PC-9 (cell line): ENCODE measurements at regions not wholly inside any gene's neighbourhood (a gene's known extent, or its start where the extent isn't known, plus 50 kb on each side); places are given as distances from the start of the nearest gene placed in this dataset.

Source experiments
- BruUV-seq: library from RNA; stranded (reverse); fragments of 400-500 nt; replicated peaks from 2 replicates; lab custom pipeline; 2021; lab: Mats Ljungman, UMichigan
- CTCF ChIA-PET: fragments of 300-600 bp; sonication (Branson Sonifier 250); formaldehyde crosslinking; loops from one replicate; lab custom pipeline; 2022; ENCODE audit warnings: antibody characterized with exemption; lab: Charles Lee
- POLR2A ChIA-PET: fragments of 300-600 bp; sonication (Branson Sonifier 250); formaldehyde crosslinking; loops from one replicate; lab custom pipeline; 2022; ENCODE audit warnings: antibody characterized with exemption; ENCODE audit not compliant: unreplicated experiment; lab: Charles Lee
- DNase-seq, 2 experiments: peaks; one replicate each; pipeline versions ENCODE4 v3.0.0 to v3.0.0-alpha.2; 2015 to 2022; ENCODE audit warnings: mixed read lengths in 1 of 2
- H2AFZ ChIP-seq: fragments of 200-600 bp; sonication (generic); 2 replicates; pipeline ENCODE4 v1.8.1; 2017; ENCODE audit warnings: antibody characterized with exemption
- H3F3A ChIP-seq: fragments of 200-600 bp; sonication (generic); 2 replicates; pipeline ENCODE4 v1.8.1; 2017; ENCODE audit warnings: antibody characterized with exemption, mild to moderate bottlenecking, low read depth; ENCODE audit not compliant: insufficient read depth
- H3K27ac ChIP-seq: fragments of 200-600 bp; sonication (generic); 2 replicates; pipeline ENCODE4 v1.6.1; 2016; ENCODE audit warnings: mixed run types
- H3K27me3 ChIP-seq: fragments of 200-600 bp; sonication (generic); 2 replicates; pipeline ENCODE4 v1.6.1; 2016; ENCODE audit warnings: low read depth, mixed run types; ENCODE audit not compliant: insufficient read depth
- H3K36me3 ChIP-seq: fragments of 200-600 bp; sonication (generic); 2 replicates; pipeline ENCODE4 v1.6.1; 2016; ENCODE audit warnings: low read depth, mixed run types
- H3K4me1 ChIP-seq: fragments of 200-600 bp; sonication (generic); replicated peaks from 2 replicates; pipeline ENCODE4 v1.6.1; 2016; ENCODE audit warnings: mixed run types; ENCODE audit not compliant: insufficient read depth
- H3K4me2 ChIP-seq: fragments of 200-600 bp; sonication (generic); 2 replicates; pipeline ENCODE4 v1.6.1; 2017; ENCODE audit warnings: mixed run types
- H3K4me3 ChIP-seq: fragments of 200-600 bp; sonication (generic); 2 replicates; pipeline ENCODE4 v1.6.1; 2016; ENCODE audit warnings: mixed run types
- H3K79me2 ChIP-seq: fragments of 200-600 bp; sonication (generic); 2 replicates; pipeline ENCODE4 v1.6.1; 2017; ENCODE audit warnings: low read depth, mixed run types
- H3K9me2 ChIP-seq: fragments of 200-600 bp; sonication (generic); 2 replicates; pipeline ENCODE4 v1.8.1; 2017; ENCODE audit warnings: mild to moderate bottlenecking; ENCODE audit not compliant: insufficient read depth
- H3K9me3 ChIP-seq: fragments of 200-600 bp; sonication (generic); 2 replicates; pipeline ENCODE4 v1.8.1; 2016; ENCODE audit warnings: low read depth; ENCODE audit not compliant: insufficient read depth
- H4K20me1 ChIP-seq: fragments of 200-600 bp; sonication (generic); 2 replicates; pipeline ENCODE4 v1.8.1; 2017; ENCODE audit not compliant: insufficient read depth
- CTCF ChIP-seq: fragments of 200-600 bp; sonication (generic); conservative IDR thresholded peaks from 2 replicates; pipeline ENCODE4 v1.6.1; 2017; ENCODE audit warnings: mixed run types, antibody characterized with exemption, mild to moderate bottlenecking, moderate library complexity
- EZH2 ChIP-seq: fragments of 200-600 bp; sonication (generic); IDR thresholded peaks from 2 replicates; pipeline ENCODE4 v1.8.0; 2017; ENCODE audit warnings: antibody characterized with exemption, low read depth
- intact Hi-C: fragments of 100-400 bp; cut with micrococcal nuclease; formaldehyde crosslinking; loops from one replicate; pipeline ENCODE4 v1.10.0; 2022; ENCODE audit not compliant: unreplicated experiment

GRCh38 chr5:166909040-166909439, 1382.4 kb upstream of the WWC1 start:
- Histone ChIP-seq H3K79me2 (no peaks in the 10 kb centered on the region), H3K9me2 (no peaks in the 10 kb centered on the region), H2AFZ (no peak overlapping the region), H3K4me1 (no peaks in the 10 kb centered on the region), H3K27ac (no peak overlapping the region), H3F3A (no peaks in the 10 kb centered on the region), H3K4me3 (no peak overlapping the region), H3K36me3 (no peaks in the 10 kb centered on the region), H3K9me3 (no peaks in the 10 kb centered on the region), H3K4me2 (no peak overlapping the region), H4K20me1 (no peaks in the 10 kb centered on the region), H3K27me3 (0 out of 2 replicates have a peak, but pooled peaks cover 3% of the 10 kb centered on the region)
- TF ChIP-seq EZH2, result no peak
- TF ChIP-seq CTCF, result no peak
- BruUV-seq, result no TSS peak
- intact Hi-C loops, result no loop called here
- no peak for DNase-seq
- CTCF ChIA-PET, result no interaction called here
- POLR2A ChIA-PET, result no interaction called here

DNA sequence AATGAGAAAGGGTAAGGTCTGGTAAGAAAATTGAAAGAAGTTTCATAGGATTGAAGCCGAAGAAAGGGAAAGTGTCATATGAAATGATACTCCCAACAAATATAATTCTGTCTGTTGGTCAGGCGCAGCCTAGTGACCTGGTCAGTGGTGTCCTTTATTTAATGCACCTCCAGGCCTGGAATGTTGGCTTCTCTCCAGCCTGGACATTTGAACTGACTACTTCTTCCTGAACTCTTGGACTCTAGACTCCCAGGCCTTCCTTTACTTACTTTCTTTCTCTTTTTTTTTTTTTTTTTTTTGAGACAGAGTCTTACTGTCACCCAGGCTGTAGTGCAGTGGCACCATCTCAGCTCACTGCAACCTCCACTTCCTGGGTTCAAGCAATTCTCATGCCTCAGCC, 1381.5 kb upstream of the WWC1 start:
- Histone ChIP-seq H4K20me1 (no peaks in the 10 kb centered on the region), H3F3A (no peaks in the 10 kb centered on the region), H3K36me3 (no peaks in the 10 kb centered on the region), H3K27me3 (no peaks in the 10 kb centered on the region), H3K9me2 (no peaks in the 10 kb centered on the region), H2AFZ (no peak overlapping the region), H3K79me2 (no peaks in the 10 kb centered on the region), H3K4me2 (no peak overlapping the region), H3K4me1 (no peaks in the 10 kb centered on the region), H3K4me3 (no peak overlapping the region), H3K9me3 (no peaks in the 10 kb centered on the region), H3K27ac (no peak overlapping the region)
- no peak for TF ChIP-seq EZH2
- no peak for TF ChIP-seq CTCF
- POLR2A ChIA-PET, result no interaction called here
- CTCF ChIA-PET, result no interaction called here
- BruUV-seq, result no TSS peak
- no peak for DNase-seq
- intact Hi-C loops, result no loop called here

DNA sequence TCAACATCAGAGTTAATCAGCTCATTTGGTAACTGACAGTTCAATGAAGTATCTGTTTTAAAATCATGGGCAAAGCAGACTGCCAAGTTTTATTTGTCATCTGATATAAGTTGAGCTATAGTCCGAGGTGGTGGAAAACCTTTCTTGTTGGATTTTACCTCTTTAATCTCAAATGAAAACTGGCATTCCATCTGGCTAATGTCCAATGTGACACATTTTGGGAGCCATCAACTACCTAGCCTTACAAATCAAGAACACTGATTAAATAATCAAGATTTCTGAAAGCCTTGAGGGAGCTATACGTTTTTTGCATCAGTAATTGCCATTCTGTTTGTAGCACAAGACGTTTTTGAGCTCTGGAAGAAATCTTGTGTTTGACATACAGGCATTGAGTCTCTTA, 1380.5 kb upstream of the WWC1 start:
- no peaks in the 10 kb centered on the region for H3F3A ChIP-seq
- H3K79me2 ChIP-seq, result no peaks in the 10 kb centered on the region
- TF ChIP-seq EZH2 (no peak), CTCF (no peak)
- H3K27ac ChIP-seq, result no peak overlapping the region
- H2AFZ ChIP-seq, result no peak overlapping the region
- CTCF ChIA-PET, result no interaction called here
- no peaks in the 10 kb centered on the region for H3K9me2 ChIP-seq
- H3K4me1 ChIP-seq, result no peaks in the 10 kb centered on the region
- no peaks in the 10 kb centered on the region for H3K36me3 ChIP-seq
- no peaks in the 10 kb centered on the region for H3K9me3 ChIP-seq
- BruUV-seq, result no TSS peak
- no peak overlapping the region for H3K4me3 ChIP-seq
- H4K20me1 ChIP-seq, result no peaks in the 10 kb centered on the region
- POLR2A ChIA-PET, result no interaction called here
- intact Hi-C loops, result no loop called here
- no peak overlapping the region for H3K4me2 ChIP-seq
- no peaks in the 10 kb centered on the region for H3K27me3 ChIP-seq
- DNase-seq, result no peak
